ENCODE measurements at regions not wholly inside any gene's neighbourhood (a gene's known extent, or its start where the extent isn't known, plus 50 kb on each side); places are given as distances from the start of the nearest gene placed in this dataset.

DNA sequence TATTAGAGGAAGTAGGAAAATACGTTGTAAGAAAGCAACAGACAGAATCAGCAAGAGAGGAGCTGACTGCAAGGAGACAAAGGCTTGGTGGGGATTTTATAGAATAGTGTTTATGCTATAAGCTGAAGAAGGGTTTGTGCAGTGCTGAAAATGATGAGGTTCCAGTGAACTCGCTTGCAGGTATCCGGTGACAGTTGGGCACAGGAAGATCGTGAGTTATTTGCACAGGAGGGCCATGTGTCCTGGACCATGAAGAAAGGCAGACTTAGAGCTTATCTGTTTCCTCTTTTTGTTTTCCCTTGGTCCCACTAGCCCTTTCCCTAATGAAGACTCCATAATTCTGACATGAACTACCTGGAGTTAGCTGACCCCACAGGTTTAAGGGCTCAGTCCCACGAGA is 61.4 kb downstream of the NXNL2 start:
- Histone ChIP-seq H3K9me2 (ENCODE audit: low read depth, low read length) (no peaks in the 10 kb centered on the region), H2AFZ (ENCODE audit: low read length) (peak overlapping the region; percentile 78; the same call in 1 of the 2 replicates), H4K20me1 (ENCODE audit: insufficient read depth, low read length) (no peaks in the 10 kb centered on the region), H3F3A (ENCODE audit: insufficient read depth, low read length) (0 out of 2 replicates have a peak, but pooled peaks cover 4% of the 10 kb centered on the region), H3K27me3 (ENCODE audit: insufficient read depth, low read length) (no peaks in the 10 kb centered on the region), H3K4me1 (ENCODE audit: insufficient read depth, low read length, severe bottlenecking) (peaks cover 30% of the 10 kb centered on the region), H3K36me3 (ENCODE audit: insufficient read depth, low read length) (no peaks in the 10 kb centered on the region), H3K79me2 (ENCODE audit: insufficient read depth, low read length) (no peaks in the 10 kb centered on the region), H3K9ac (ENCODE audit: low read length) (peak overlapping the region; percentile 28; the same call in 1 of the 2 replicates), H3K4me2 (ENCODE audit: low read length) (peak overlapping the region; percentile 47; the same call in 1 of the 2 replicates), H3K4me3 (ENCODE audit: low read depth, low read length, poor library complexity, severe bottlenecking) (peak overlapping the region; percentile 10), H3K9me3 (ENCODE audit: low read length) (no peaks in the 10 kb centered on the region), H3K27ac (ENCODE audit: low read depth, low read length, poor library complexity, severe bottlenecking) (peak overlapping the region; percentile 86)
- TF ChIP-seq EZH2 (IDR thresholded peaks at IDR 0.05; ENCODE audit: borderline replicate concordance, low read length), result no peak
- TF ChIP-seq, protein P1, sequence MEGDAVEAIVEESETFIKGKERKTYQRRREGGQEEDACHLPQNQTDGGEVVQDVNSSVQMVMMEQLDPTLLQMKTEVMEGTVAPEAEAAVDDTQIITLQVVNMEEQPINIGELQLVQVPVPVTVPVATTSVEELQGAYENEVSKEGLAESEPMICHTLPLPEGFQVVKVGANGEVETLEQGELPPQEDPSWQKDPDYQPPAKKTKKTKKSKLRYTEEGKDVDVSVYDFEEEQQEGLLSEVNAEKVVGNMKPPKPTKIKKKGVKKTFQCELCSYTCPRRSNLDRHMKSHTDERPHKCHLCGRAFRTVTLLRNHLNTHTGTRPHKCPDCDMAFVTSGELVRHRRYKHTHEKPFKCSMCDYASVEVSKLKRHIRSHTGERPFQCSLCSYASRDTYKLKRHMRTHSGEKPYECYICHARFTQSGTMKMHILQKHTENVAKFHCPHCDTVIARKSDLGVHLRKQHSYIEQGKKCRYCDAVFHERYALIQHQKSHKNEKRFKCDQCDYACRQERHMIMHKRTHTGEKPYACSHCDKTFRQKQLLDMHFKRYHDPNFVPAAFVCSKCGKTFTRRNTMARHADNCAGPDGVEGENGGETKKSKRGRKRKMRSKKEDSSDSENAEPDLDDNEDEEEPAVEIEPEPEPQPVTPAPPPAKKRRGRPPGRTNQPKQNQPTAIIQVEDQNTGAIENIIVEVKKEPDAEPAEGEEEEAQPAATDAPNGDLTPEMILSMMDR (IDR thresholded peaks at IDR 0.05; ENCODE audit: low read length), result no peak

DNA sequence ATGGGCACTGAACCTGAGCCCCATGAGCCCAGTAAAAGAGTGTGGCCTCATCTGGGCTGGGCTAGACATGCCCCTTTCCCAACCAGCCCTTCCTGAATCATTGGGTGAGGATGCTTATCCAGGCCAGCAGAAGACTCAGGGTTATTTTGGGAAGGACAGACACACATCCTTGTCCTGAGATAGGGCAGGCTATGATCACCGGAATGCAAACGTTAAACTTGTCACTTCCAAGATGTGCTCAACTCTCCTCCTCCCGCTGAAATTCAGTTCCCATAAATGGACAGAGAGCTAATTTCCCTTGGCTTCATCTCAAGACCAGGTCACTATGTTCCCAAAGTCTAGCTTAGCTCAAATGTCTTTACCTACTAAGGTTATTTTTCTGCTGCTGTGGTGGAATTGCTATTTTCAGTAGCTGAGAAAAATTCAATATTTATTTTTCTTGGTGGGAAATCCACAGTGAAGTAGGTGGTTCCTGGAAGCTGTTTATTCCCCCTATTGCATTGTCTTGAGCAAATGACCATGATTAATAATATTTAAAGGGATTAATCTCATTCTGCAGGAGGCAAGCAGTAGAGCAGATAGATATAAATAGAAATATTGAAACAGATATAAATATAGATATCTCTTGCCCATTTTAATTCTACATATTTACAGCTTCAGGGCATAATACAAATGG is 70.0 kb downstream of the NXNL2 start:
- TF ChIP-seq, protein P1 (IDR thresholded peaks at IDR 0.05; ENCODE audit: low read length), result no peak
- TF ChIP-seq EZH2 (IDR thresholded peaks at IDR 0.05; ENCODE audit: borderline replicate concordance, low read length), result no peak
- no peak overlapping the region for H3K4me3 ChIP-seq (ENCODE audit: low read depth, low read length, poor library complexity, severe bottlenecking)
- H4K20me1 ChIP-seq (ENCODE audit: insufficient read depth, low read length), result no peaks in the 10 kb centered on the region
- H3K27ac ChIP-seq (ENCODE audit: low read depth, low read length, poor library complexity, severe bottlenecking), result no peak overlapping the region
- no peaks in the 10 kb centered on the region for H3K9me2 ChIP-seq (ENCODE audit: low read depth, low read length)
- no peaks in the 10 kb centered on the region for H3K4me1 ChIP-seq (ENCODE audit: insufficient read depth, low read length, severe bottlenecking)
- H3K9me3 ChIP-seq (ENCODE audit: low read length), result no peaks in the 10 kb centered on the region
- no peaks in the 10 kb centered on the region for H3K36me3 ChIP-seq (ENCODE audit: insufficient read depth, low read length)
- no peak overlapping the region for H3K4me2 ChIP-seq (ENCODE audit: low read length)
- H2AFZ ChIP-seq (ENCODE audit: low read length), result no peak overlapping the region
- no peaks in the 10 kb centered on the region for H3K27me3 ChIP-seq (ENCODE audit: insufficient read depth, low read length)
- no peak overlapping the region for H3K9ac ChIP-seq (ENCODE audit: low read length)
- H3K79me2 ChIP-seq (ENCODE audit: insufficient read depth, low read length), result no peaks in the 10 kb centered on the region
- H3F3A ChIP-seq (ENCODE audit: insufficient read depth, low read length), result no peaks in the 10 kb centered on the region

DNA sequence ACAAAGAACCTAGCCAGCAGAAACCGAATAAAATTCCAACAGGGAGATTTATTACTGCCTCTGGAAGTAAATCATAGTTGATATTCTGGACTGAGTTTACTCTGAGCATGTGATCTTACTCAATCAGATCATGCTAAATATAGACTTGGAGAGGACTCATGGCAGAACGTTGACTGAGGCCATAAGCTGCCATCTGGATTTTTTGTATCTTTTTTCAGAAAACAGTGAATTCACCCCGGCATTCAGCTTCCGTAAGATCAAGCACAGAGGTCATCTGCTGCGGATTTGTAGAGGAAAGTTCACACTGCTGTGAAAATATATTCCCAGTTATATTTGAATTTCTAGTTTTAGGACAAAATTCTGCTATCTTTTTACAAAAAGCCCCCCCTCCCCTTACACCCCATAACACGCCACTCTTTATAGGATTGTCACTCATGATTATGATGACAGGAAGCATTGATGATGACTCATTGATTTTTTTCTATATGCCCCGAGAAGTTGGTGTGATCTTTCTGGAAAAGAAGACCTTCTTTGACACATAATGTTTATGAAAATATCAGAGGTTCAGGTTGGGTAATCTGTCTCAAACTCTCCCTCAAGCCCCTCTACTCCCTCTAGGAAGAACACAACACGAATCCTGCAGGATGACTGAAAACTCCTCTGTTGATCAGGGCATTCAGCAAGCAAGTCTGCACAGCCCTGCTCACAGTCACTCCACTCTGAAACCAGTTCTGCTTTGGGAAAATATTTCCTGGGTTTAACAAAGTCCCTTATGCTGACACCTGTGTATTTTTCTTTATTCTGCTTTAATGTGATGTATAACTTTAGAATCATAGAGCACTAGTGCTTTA is 70.8 kb downstream of the NXNL2 start:
- Histone ChIP-seq H4K20me1 (ENCODE audit: insufficient read depth, low read length) (no peaks in the 10 kb centered on the region), H2AFZ (ENCODE audit: low read length) (no peak overlapping the region), H3K9me2 (ENCODE audit: low read depth, low read length) (no peaks in the 10 kb centered on the region), H3F3A (ENCODE audit: insufficient read depth, low read length) (no peaks in the 10 kb centered on the region), H3K9ac (ENCODE audit: low read length) (no peak overlapping the region), H3K79me2 (ENCODE audit: insufficient read depth, low read length) (no peaks in the 10 kb centered on the region), H3K27me3 (ENCODE audit: insufficient read depth, low read length) (no peaks in the 10 kb centered on the region), H3K4me3 (ENCODE audit: low read depth, low read length, poor library complexity, severe bottlenecking) (no peak overlapping the region), H3K9me3 (ENCODE audit: low read length) (no peaks in the 10 kb centered on the region), H3K4me1 (ENCODE audit: insufficient read depth, low read length, severe bottlenecking) (no peaks in the 10 kb centered on the region), H3K4me2 (ENCODE audit: low read length) (no peak overlapping the region), H3K36me3 (ENCODE audit: insufficient read depth, low read length) (no peaks in the 10 kb centered on the region), H3K27ac (ENCODE audit: low read depth, low read length, poor library complexity, severe bottlenecking) (no peak overlapping the region)
- no peak for TF ChIP-seq EZH2 (IDR thresholded peaks at IDR 0.05; ENCODE audit: borderline replicate concordance, low read length)
- TF ChIP-seq, protein P1 (IDR thresholded peaks at IDR 0.05; ENCODE audit: low read length), result no peak

Data from OCI-LY1 (cell line).